ENCODE measurements at regions not wholly inside any gene's neighbourhood (a gene's known extent, or its start where the extent isn't known, plus 50 kb on each side); places are given as distances from the start of the nearest gene placed in this dataset.

- no TSS peak for BruUV-seq (replicated peaks)
- intact Hi-C loops (cut with micrococcal nuclease; ENCODE audit: unreplicated experiment) = no loop called here
- Mint-ChIP-seq H3K27me3 (ENCODE audit: insufficient read depth, unreplicated experiment) (no peaks in the 10 kb centered on the region), H3K27ac (ENCODE audit: unreplicated experiment) (no peak overlapping the region), H3K9me3 (ENCODE audit: unreplicated experiment) (no peaks in the 10 kb centered on the region), H3K4me3 (ENCODE audit: unreplicated experiment) (no peak overlapping the region), H3K4me1 (ENCODE audit: low read depth, unreplicated experiment) (peaks cover 13% of the 10 kb centered on the region), H3K36me3 (ENCODE audit: insufficient read depth, unreplicated experiment) (peaks cover 65% of the 10 kb centered on the region)
- TF ChIP-seq, protein P1, sequence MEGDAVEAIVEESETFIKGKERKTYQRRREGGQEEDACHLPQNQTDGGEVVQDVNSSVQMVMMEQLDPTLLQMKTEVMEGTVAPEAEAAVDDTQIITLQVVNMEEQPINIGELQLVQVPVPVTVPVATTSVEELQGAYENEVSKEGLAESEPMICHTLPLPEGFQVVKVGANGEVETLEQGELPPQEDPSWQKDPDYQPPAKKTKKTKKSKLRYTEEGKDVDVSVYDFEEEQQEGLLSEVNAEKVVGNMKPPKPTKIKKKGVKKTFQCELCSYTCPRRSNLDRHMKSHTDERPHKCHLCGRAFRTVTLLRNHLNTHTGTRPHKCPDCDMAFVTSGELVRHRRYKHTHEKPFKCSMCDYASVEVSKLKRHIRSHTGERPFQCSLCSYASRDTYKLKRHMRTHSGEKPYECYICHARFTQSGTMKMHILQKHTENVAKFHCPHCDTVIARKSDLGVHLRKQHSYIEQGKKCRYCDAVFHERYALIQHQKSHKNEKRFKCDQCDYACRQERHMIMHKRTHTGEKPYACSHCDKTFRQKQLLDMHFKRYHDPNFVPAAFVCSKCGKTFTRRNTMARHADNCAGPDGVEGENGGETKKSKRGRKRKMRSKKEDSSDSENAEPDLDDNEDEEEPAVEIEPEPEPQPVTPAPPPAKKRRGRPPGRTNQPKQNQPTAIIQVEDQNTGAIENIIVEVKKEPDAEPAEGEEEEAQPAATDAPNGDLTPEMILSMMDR (IDR thresholded peaks at IDR 0.05; ENCODE audit: insufficient read depth in 1 of 2, low read depth in 1 of 2, low read length in 1 of 2, severe bottlenecking in 1 of 2, unreplicated experiment in 1 of 2) = no peak
- CTCF ChIA-PET = no interaction called here
- peaks cover 5% of the 10 kb centered on the region for H3K36me3 ChIP-seq (ENCODE audit: control insufficient read depth, insufficient read depth, low read length)
- POLR2A ChIA-PET = no interaction called here
- H3K27me3 ChIP-seq (replicated peaks; ENCODE audit: control insufficient read depth, insufficient read depth, low read length) = no peaks in the 10 kb centered on the region
- no peak overlapping the region for H3K4me3 ChIP-seq (ENCODE audit: low read depth, low read length)
- H3K4me1 ChIP-seq = peaks cover 12% of the 10 kb centered on the region
- no peaks in the 10 kb centered on the region for H3K9me3 ChIP-seq
- DNase-seq = no peak
These were observed 176.9 kb downstream of the UTRN start for GRCh38 chr6:144462058-144462457.

DNA sequence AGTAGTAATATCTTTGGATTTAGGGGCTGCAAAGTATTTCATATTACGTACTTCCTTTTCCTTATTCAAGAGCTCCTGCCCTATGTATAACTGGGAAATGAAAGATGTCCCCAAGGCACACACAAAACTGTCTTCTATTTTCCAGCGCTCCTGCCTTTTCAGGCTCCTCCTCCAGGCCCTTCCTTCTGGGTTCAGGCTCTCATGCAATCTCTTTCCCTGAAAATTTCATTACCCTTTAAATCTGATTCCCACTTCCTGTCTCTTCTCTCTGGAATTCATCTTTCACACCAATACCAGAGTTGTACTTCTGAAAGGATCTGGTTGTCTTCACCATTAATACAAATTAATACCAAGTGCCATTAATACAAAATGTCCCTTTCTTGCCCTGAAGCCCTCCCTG lies 181.6 kb downstream of the UTRN start:
- H3K27me3 ChIP-seq (replicated peaks; ENCODE audit: control insufficient read depth, insufficient read depth, low read length) = no peaks in the 10 kb centered on the region
- Mint-ChIP-seq H3K9me3 (ENCODE audit: unreplicated experiment) (no peaks in the 10 kb centered on the region), H3K36me3 (ENCODE audit: insufficient read depth, unreplicated experiment) (peaks cover 70% of the 10 kb centered on the region), H3K27ac (ENCODE audit: unreplicated experiment) (peak overlapping the region; percentile 1), H3K4me1 (ENCODE audit: low read depth, unreplicated experiment) (peaks cover 24% of the 10 kb centered on the region), H3K4me3 (ENCODE audit: unreplicated experiment) (no peak overlapping the region), H3K27me3 (ENCODE audit: insufficient read depth, unreplicated experiment) (no peaks in the 10 kb centered on the region)
- POLR2A ChIA-PET = no interaction called here
- no peak for DNase-seq
- H3K36me3 ChIP-seq (ENCODE audit: control insufficient read depth, insufficient read depth, low read length) = peaks cover 1% of the 10 kb centered on the region; the same call in 1 of the 2 replicates
- no peaks in the 10 kb centered on the region for H3K9me3 ChIP-seq
- TF ChIP-seq, protein P1 (IDR thresholded peaks at IDR 0.05; ENCODE audit: insufficient read depth in 1 of 2, low read depth in 1 of 2, low read length in 1 of 2, severe bottlenecking in 1 of 2, unreplicated experiment in 1 of 2) = no peak
- H3K4me3 ChIP-seq (ENCODE audit: low read depth, low read length) = no peak overlapping the region
- CTCF ChIA-PET = no interaction called here
- BruUV-seq (replicated peaks) = no TSS peak
- intact Hi-C loops (cut with micrococcal nuclease; ENCODE audit: unreplicated experiment) = loop anchor here (5.0 kb wide), 1 partner anchor 164 kb away; no protein-coding TSS in a partner anchor
- H3K4me1 ChIP-seq = peaks cover 35% of the 10 kb centered on the region

DNA sequence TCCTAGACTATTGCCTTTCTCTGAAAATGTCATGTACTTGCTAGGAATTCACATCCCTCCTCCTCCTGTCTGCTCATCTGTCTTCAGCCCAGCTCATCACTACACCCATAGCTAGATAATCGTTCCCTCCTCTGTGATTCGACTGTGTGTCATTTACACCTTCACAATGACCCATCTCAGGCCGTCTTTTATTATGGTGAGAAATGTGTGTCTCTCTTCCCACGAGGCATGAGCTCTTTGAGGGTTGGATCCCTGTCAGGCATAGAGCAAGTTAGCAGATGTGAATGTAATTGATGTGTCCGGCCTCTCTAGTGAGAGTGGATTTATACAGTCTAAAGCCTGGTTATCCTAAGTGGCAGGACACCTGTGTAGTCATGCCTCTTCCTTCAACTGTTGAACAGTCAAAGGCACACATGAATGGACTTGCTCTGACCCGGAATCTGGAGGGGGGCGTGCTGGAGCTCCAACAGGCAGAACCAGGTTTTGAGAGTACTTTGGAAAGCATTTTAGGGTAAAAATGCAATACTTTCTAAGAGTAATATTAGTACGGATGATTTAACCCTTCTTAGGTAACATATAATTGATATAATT lies 182.1 kb downstream of the UTRN start:
- Mint-ChIP-seq H3K4me3 (ENCODE audit: unreplicated experiment) (no peak overlapping the region), H3K27me3 (ENCODE audit: insufficient read depth, unreplicated experiment) (no peaks in the 10 kb centered on the region), H3K9me3 (ENCODE audit: unreplicated experiment) (no peaks in the 10 kb centered on the region), H3K36me3 (ENCODE audit: insufficient read depth, unreplicated experiment) (peaks cover 70% of the 10 kb centered on the region), H3K4me1 (ENCODE audit: low read depth, unreplicated experiment) (peaks cover 24% of the 10 kb centered on the region), H3K27ac (ENCODE audit: unreplicated experiment) (peak overlapping the region; percentile 1)
- no peaks in the 10 kb centered on the region for H3K27me3 ChIP-seq (replicated peaks; ENCODE audit: control insufficient read depth, insufficient read depth, low read length)
- CTCF ChIA-PET = interaction anchor here (0.7 kb wide), 1 partner anchor 15 kb away, joined by 3 read pairs; no protein-coding TSS in a partner anchor
- H3K4me3 ChIP-seq (ENCODE audit: low read depth, low read length) = no peak overlapping the region
- POLR2A ChIA-PET = no interaction called here
- H3K4me1 ChIP-seq = peaks cover 35% of the 10 kb centered on the region
- TF ChIP-seq, protein P1 (IDR thresholded peaks at IDR 0.05; ENCODE audit: insufficient read depth in 1 of 2, low read depth in 1 of 2, low read length in 1 of 2, severe bottlenecking in 1 of 2, unreplicated experiment in 1 of 2) = no peak
- no peaks in the 10 kb centered on the region for H3K9me3 ChIP-seq
- intact Hi-C loops (cut with micrococcal nuclease; ENCODE audit: unreplicated experiment) = loop anchor here (5.0 kb wide), 1 partner anchor 165 kb away; no protein-coding TSS in a partner anchor
- BruUV-seq (replicated peaks) = no TSS peak
- peaks cover under 1% of the 10 kb centered on the region; the same call in 1 of the 2 replicates for H3K36me3 ChIP-seq (ENCODE audit: control insufficient read depth, insufficient read depth, low read length)
- DNase-seq = peak; percentile 22 to 36
